Adrenal gland (tissue), 5 donors: ENCODE measurements at regions not wholly inside any gene's neighbourhood (a gene's known extent, or its start where the extent isn't known, plus 50 kb on each side); places are given as distances from the start of the nearest gene placed in this dataset.

Experiments used
- CTCF ChIP-seq, 6 experiments: fragments of 450-650 bp in 4 of 6; fragments of 200-600 bp in 2 of 6; sonication (generic) in 1 of 6; IDR thresholded peaks; 1 replicate in 5 of 6; 2 replicates in 1 of 6; pipeline versions ENCODE4 v1.5.1 to v1.8.0; 2016 to 2021; ENCODE audit warnings: antibody characterized with exemption in 6 of 6, mild to moderate bottlenecking in 2 of 6, moderate library complexity in 1 of 6
- POLR2A ChIP-seq, 2 donors: fragments of 450-650 bp; IDR thresholded peaks; one replicate each; pipeline ENCODE4 v1.6.1; 2017; ENCODE audit warnings: antibody characterized with exemption in 2 of 2, mild to moderate bottlenecking in 2 of 2, moderate library complexity in 1 of 2
- donor health status: DM: no; HTN: no; CAD: no.

GRCh38 chr19:5290336-5291262 lies 50.0 kb downstream of the PTPRS start:
- no peak for TF ChIP-seq CTCF (IDR thresholded peaks at IDR 0.05)
- no peak for TF ChIP-seq POLR2A (IDR thresholded peaks at IDR 0.05)
